ENCODE measurements at regions not wholly inside any gene's neighbourhood (a gene's known extent, or its start where the extent isn't known, plus 50 kb on each side); places are given as distances from the start of the nearest gene placed in this dataset.

DNA sequence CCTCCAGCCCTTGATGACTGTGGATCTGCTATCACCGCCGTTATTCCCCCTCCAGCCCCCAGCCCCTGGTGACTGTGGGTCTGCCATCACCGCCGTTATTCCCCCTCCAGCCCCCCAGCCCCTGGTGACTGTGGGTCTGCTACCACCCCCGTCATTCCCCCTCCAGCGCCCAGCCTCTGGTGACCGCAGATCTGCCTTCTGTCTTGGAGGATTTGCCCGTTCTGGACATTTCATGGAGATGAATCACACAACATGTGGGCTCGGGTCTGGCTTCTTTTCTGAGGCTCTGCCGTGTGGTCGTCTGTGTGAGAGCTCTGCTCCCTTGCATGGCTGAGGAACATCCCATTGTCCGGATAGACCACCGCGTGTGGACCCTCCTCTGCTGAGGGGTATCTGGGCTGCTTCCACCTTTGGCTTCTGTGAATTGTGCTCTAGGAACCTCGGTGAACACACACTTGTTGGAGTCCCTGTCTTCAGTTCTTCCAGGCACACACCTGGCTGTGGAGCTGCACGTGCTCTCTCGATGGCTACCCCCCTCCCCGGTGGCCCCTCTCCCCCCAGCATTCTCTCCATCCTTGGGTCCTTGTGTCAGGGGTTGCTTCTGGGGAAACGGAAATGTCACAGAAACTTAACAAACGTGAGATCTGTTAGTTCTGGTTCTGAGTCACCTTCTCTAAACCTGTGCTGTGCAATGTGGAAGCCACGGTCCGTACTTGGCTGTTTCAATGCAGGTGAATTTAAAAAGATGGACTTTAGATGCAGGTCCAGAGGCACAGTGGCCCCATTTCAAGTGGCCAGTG, 105.3 kb upstream of the COL5A1 start:
- peaks cover 0 to 2% (median 0%) of the 10 kb centered on the region in 5 experiments for H3K27me3 ChIP-seq (replicated peaks in 2 of 5; ENCODE audit: control insufficient read depth in 4 of 5, insufficient read depth in 5 of 5, low read length in 4 of 5)
- H3K4me1 ChIP-seq (ENCODE audit: control extremely low read depth in 1 of 4, control insufficient read depth in 4 of 4, insufficient read depth in 4 of 4, low read length in 3 of 4), result no peaks in the 10 kb centered on the region
- POLR2A ChIA-PET, result no interaction called here
- CTCF ChIA-PET, result no interaction called here
- no peak for DNase-seq
- H3K9me3 ChIP-seq (ENCODE audit: control extremely low read depth in 1 of 5, control insufficient read depth in 4 of 5, insufficient read depth in 2 of 5, low read depth in 1 of 5, low read length in 4 of 5), result peaks cover 0 to 10% (median 0%) of the 10 kb centered on the region in 5 experiments
- no peaks in the 10 kb centered on the region for H3K36me3 ChIP-seq (ENCODE audit: control insufficient read depth in 4 of 4, insufficient read depth in 4 of 4, low read length in 3 of 4)
- 96% methylated on average over 20 of the region's 22 CpGs for WGBS (ENCODE audit: insufficient coverage)
- no peak overlapping the region for H3K27ac ChIP-seq (ENCODE audit: insufficient read depth in 1 of 2, low read depth in 1 of 2, low read length in 2 of 2, poor library complexity in 1 of 2, severe bottlenecking in 2 of 2)
- H3K4me3 ChIP-seq (ENCODE audit: control insufficient read depth in 1 of 7, extremely low read depth in 1 of 7, insufficient read depth in 4 of 7, low read depth in 2 of 7, low read length in 6 of 7), result no peak overlapping the region

DNA sequence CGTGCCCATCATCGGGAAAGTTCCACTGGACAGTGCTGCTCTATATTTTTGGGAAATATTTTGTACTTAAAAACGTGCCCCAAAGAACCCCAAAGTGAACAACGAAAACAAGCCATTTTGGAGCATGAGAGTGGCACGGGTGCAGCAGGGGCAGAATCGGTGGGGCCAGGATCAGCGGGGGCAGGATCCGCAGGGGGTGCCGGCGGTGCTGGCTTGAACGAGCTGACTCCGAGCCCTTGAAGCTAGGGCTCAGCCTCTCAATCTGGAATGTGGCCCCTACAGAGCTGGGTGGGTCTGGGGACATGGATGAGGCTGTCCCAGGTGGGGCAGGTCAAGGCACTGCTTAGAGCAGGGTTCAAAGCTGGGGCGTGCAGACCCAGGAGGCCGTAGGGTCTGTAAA, 104.7 kb upstream of the COL5A1 start:
- POLR2A ChIA-PET, result no interaction called here
- Histone ChIP-seq H3K27ac (ENCODE audit: insufficient read depth in 1 of 2, low read depth in 1 of 2, low read length in 2 of 2, poor library complexity in 1 of 2, severe bottlenecking in 2 of 2) (no peak overlapping the region), H3K36me3 (ENCODE audit: control insufficient read depth in 4 of 4, insufficient read depth in 4 of 4, low read length in 3 of 4) (no peaks in the 10 kb centered on the region), H3K9me3 (ENCODE audit: control extremely low read depth in 1 of 5, control insufficient read depth in 4 of 5, insufficient read depth in 2 of 5, low read depth in 1 of 5, low read length in 4 of 5) (peaks cover 0 to 8% (median 0%) of the 10 kb centered on the region in 5 experiments), H3K4me3 (ENCODE audit: control insufficient read depth in 1 of 7, extremely low read depth in 1 of 7, insufficient read depth in 4 of 7, low read depth in 2 of 7, low read length in 6 of 7) (no peak overlapping the region), H3K27me3 (replicated peaks in 2 of 5; ENCODE audit: control insufficient read depth in 4 of 5, insufficient read depth in 5 of 5, low read length in 4 of 5) (peaks cover 0 to 2% (median 0%) of the 10 kb centered on the region in 5 experiments), H3K4me1 (ENCODE audit: control extremely low read depth in 1 of 4, control insufficient read depth in 4 of 4, insufficient read depth in 4 of 4, low read length in 3 of 4) (no peaks in the 10 kb centered on the region)
- CTCF ChIA-PET, result no interaction called here
- over 99% methylated on average over 8 of the region's 14 CpGs for WGBS (ENCODE audit: insufficient coverage)
- no peak for DNase-seq

DNA sequence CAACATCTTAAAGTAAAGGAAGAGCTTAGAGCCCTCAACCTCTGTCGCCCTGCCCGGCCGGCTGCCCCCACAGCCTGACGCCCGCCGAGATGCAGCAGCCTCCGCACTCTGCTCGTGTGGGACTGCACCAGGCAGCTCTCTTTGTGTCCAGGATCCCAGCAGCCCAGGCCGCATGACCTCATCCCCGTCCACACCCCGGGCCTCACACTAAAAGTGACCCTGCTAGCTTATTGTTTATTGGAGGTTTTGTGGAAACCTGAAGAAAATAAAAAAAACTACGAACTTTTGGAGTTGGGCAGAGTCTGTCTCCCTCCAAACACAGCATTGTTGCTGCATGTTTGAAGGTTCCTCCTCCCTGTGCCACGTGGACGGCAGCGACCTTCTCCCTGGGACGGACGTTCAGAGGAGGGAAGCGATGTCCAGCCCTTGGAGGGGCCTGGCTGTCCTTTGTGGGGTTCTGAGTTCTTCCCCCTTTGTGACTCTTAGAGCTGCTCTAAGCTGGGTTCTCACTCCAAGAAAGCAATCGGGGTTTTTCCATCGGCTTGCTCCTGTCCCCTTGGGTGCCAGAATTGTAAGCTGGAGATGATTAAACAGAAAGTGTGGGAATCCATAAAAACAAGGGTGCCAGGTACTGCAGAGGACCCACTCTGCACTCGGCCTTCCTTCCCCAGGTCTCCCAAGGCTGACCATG, 103.5 kb upstream of the COL5A1 start:
- no peak for DNase-seq
- CTCF ChIA-PET, result interaction anchor here (1.1 kb wide), 1 partner anchor 10 kb away, joined by 3 read pairs; no protein-coding TSS in a partner anchor
- Histone ChIP-seq H3K36me3 (ENCODE audit: control insufficient read depth in 4 of 4, insufficient read depth in 4 of 4, low read length in 3 of 4) (no peaks in the 10 kb centered on the region), H3K27ac (ENCODE audit: insufficient read depth in 1 of 2, low read depth in 1 of 2, low read length in 2 of 2, poor library complexity in 1 of 2, severe bottlenecking in 2 of 2) (no peak overlapping the region), H3K4me3 (ENCODE audit: control insufficient read depth in 1 of 7, extremely low read depth in 1 of 7, insufficient read depth in 4 of 7, low read depth in 2 of 7, low read length in 6 of 7) (no peak overlapping the region), H3K4me1 (ENCODE audit: control extremely low read depth in 1 of 4, control insufficient read depth in 4 of 4, insufficient read depth in 4 of 4, low read length in 3 of 4) (no peaks in the 10 kb centered on the region), H3K9me3 (ENCODE audit: control extremely low read depth in 1 of 5, control insufficient read depth in 4 of 5, insufficient read depth in 2 of 5, low read depth in 1 of 5, low read length in 4 of 5) (peaks cover 0 to 5% (median 0%) of the 10 kb centered on the region in 5 experiments), H3K27me3 (replicated peaks in 2 of 5; ENCODE audit: control insufficient read depth in 4 of 5, insufficient read depth in 5 of 5, low read length in 4 of 5) (peaks cover 0 to 2% (median 0%) of the 10 kb centered on the region in 5 experiments)
- 95% methylated on average over 19 of the region's 21 CpGs for WGBS (ENCODE audit: insufficient coverage)
- POLR2A ChIA-PET, result interaction anchor here (1.2 kb wide), 1 partner anchor 10 kb away, joined by 3 read pairs; no protein-coding TSS in a partner anchor

GRCh38 chr9:134538856-134539566, 102.6 kb upstream of the COL5A1 start:
- no peaks in the 10 kb centered on the region for H3K36me3 ChIP-seq (ENCODE audit: control insufficient read depth in 4 of 4, insufficient read depth in 4 of 4, low read length in 3 of 4)
- no peak overlapping the region for H3K27ac ChIP-seq (ENCODE audit: insufficient read depth in 1 of 2, low read depth in 1 of 2, low read length in 2 of 2, poor library complexity in 1 of 2, severe bottlenecking in 2 of 2)
- no peaks in the 10 kb centered on the region for H3K4me1 ChIP-seq (ENCODE audit: control extremely low read depth in 1 of 4, control insufficient read depth in 4 of 4, insufficient read depth in 4 of 4, low read length in 3 of 4)
- DNase-seq, result no peak
- H3K27me3 ChIP-seq (replicated peaks in 2 of 5; ENCODE audit: control insufficient read depth in 4 of 5, insufficient read depth in 5 of 5, low read length in 4 of 5), result no peaks in the 10 kb centered on the region
- no peak overlapping the region for H3K4me3 ChIP-seq (ENCODE audit: control insufficient read depth in 1 of 7, extremely low read depth in 1 of 7, insufficient read depth in 4 of 7, low read depth in 2 of 7, low read length in 6 of 7)
- no peaks in the 10 kb centered on the region for H3K9me3 ChIP-seq (ENCODE audit: control extremely low read depth in 1 of 5, control insufficient read depth in 4 of 5, insufficient read depth in 2 of 5, low read depth in 1 of 5, low read length in 4 of 5)
- ChIA-PET POLR2A (no interaction called here), CTCF (no interaction called here)
- 97% methylated on average over 20 of the region's 21 CpGs for WGBS (ENCODE audit: insufficient coverage)

DNA sequence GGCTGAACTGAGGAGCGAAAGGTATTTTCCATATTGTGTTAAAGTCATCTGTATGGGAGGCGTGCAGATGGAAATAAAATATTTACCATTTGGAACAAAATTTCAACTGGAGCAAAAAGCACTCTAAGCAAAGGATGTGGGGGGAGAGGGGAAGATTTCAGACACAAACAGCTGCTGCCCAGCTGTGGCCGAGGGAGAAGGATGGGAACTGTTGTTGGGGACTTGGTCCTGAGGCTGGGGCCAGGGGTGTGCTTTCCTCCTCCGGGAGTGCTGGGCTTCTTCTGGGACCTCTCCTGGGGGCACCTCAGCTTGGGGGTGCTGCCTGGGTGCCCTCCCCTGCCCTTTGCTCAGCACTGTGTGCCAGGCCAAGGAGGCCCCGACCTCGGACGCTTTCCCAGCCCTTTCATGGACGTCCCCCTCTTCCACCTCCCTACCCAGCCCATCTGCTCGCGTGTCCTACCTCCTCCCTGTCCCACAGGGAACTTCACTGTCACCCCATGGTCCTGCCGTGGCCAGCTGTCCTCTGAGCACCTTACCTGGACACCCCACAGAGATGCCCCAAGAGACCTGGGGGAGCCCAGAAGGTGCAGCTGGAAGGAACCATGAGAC, 101.9 kb upstream of the COL5A1 start:
- H3K27me3 ChIP-seq (replicated peaks in 2 of 5; ENCODE audit: control insufficient read depth in 4 of 5, insufficient read depth in 5 of 5, low read length in 4 of 5), result no peaks in the 10 kb centered on the region
- DNase-seq, result no peak
- H3K27ac ChIP-seq (ENCODE audit: insufficient read depth in 1 of 2, low read depth in 1 of 2, low read length in 2 of 2, poor library complexity in 1 of 2, severe bottlenecking in 2 of 2), result no peak overlapping the region
- H3K4me3 ChIP-seq (ENCODE audit: control insufficient read depth in 1 of 7, extremely low read depth in 1 of 7, insufficient read depth in 4 of 7, low read depth in 2 of 7, low read length in 6 of 7), result no peak overlapping the region
- H3K4me1 ChIP-seq (ENCODE audit: control extremely low read depth in 1 of 4, control insufficient read depth in 4 of 4, insufficient read depth in 4 of 4, low read length in 3 of 4), result no peaks in the 10 kb centered on the region
- CTCF ChIA-PET, result no interaction called here
- no peaks in the 10 kb centered on the region for H3K9me3 ChIP-seq (ENCODE audit: control extremely low read depth in 1 of 5, control insufficient read depth in 4 of 5, insufficient read depth in 2 of 5, low read depth in 1 of 5, low read length in 4 of 5)
- WGBS (ENCODE audit: insufficient coverage), result 99% methylated on average over 8 of the region's 11 CpGs
- POLR2A ChIA-PET, result no interaction called here
- H3K36me3 ChIP-seq (ENCODE audit: control insufficient read depth in 4 of 4, insufficient read depth in 4 of 4, low read length in 3 of 4), result no peaks in the 10 kb centered on the region

GRCh38 chr9:134540276-134541096, 101.1 kb upstream of the COL5A1 start:
- Histone ChIP-seq H3K4me3 (ENCODE audit: control insufficient read depth in 1 of 7, extremely low read depth in 1 of 7, insufficient read depth in 4 of 7, low read depth in 2 of 7, low read length in 6 of 7) (no peak overlapping the region), H3K27me3 (replicated peaks in 2 of 5; ENCODE audit: control insufficient read depth in 4 of 5, insufficient read depth in 5 of 5, low read length in 4 of 5) (peaks cover 0 to 2% (median 0%) of the 10 kb centered on the region in 5 experiments), H3K36me3 (ENCODE audit: control insufficient read depth in 4 of 4, insufficient read depth in 4 of 4, low read length in 3 of 4) (no peaks in the 10 kb centered on the region), H3K9me3 (ENCODE audit: control extremely low read depth in 1 of 5, control insufficient read depth in 4 of 5, insufficient read depth in 2 of 5, low read depth in 1 of 5, low read length in 4 of 5) (no peaks in the 10 kb centered on the region), H3K27ac (ENCODE audit: insufficient read depth in 1 of 2, low read depth in 1 of 2, low read length in 2 of 2, poor library complexity in 1 of 2, severe bottlenecking in 2 of 2) (no peak overlapping the region), H3K4me1 (ENCODE audit: control extremely low read depth in 1 of 4, control insufficient read depth in 4 of 4, insufficient read depth in 4 of 4, low read length in 3 of 4) (peaks cover 0 to under 1% (median 0%) of the 10 kb centered on the region in 4 experiments)
- POLR2A ChIA-PET, result no interaction called here
- CTCF ChIA-PET, result no interaction called here
- WGBS (ENCODE audit: insufficient coverage), result 97% methylated on average over 17 of the region's 19 CpGs
- DNase-seq, result no peak
